H9 (cell line): ENCODE measurements at regions not wholly inside any gene's neighbourhood (a gene's known extent, or its start where the extent isn't known, plus 50 kb on each side); places are given as distances from the start of the nearest gene placed in this dataset.

Experiments
- DNase-seq: peaks from one replicate; pipeline ENCODE4 v3.0.0-alpha.2; 2017
- H2AFZ ChIP-seq: one replicate; pipeline ENCODE4 v1.6.1; 2013; ENCODE audit warnings: mild to moderate bottlenecking, low read length, control low read depth, moderate library complexity
- H2AK5ac ChIP-seq: 2 replicates; pipeline ENCODE4 v1.6.1; 2013; ENCODE audit warnings: low read length, control low read depth, mixed read lengths; ENCODE audit not compliant: insufficient read length
- H2BK120ac ChIP-seq: one replicate; pipeline ENCODE4 v1.6.1; 2013; ENCODE audit warnings: low read depth, mild to moderate bottlenecking, low read length, control low read depth, inconsistent platforms; ENCODE audit not compliant: poor library complexity, severe bottlenecking
- H2BK12ac ChIP-seq: 2 replicates; pipeline ENCODE4 v1.6.1; 2013; ENCODE audit warnings: low read length, control low read depth, mixed read lengths, low read depth; ENCODE audit not compliant: insufficient read length
- H2BK15ac ChIP-seq: 2 replicates; pipeline ENCODE4 v1.6.1; 2013; ENCODE audit warnings: low read depth, low read length, control low read depth
- H2BK20ac ChIP-seq: one replicate; pipeline ENCODE4 v1.6.1; 2013; ENCODE audit warnings: low read depth, mild to moderate bottlenecking, low read length, control low read depth, inconsistent platforms; ENCODE audit not compliant: poor library complexity, severe bottlenecking
- H2BK5ac ChIP-seq: 2 replicates; pipeline ENCODE4 v1.6.1; 2013; ENCODE audit warnings: low read length, control low read depth, mixed read lengths; ENCODE audit not compliant: insufficient read length
- H3K14ac ChIP-seq: 2 replicates; pipeline ENCODE4 v1.6.1; 2013; ENCODE audit warnings: low read length, control low read depth; ENCODE audit not compliant: insufficient read depth
- H3K18ac ChIP-seq: 2 replicates; pipeline ENCODE4 v1.6.1; 2013; ENCODE audit warnings: low read depth, mild to moderate bottlenecking, mixed read lengths, low read length, control low read depth; ENCODE audit not compliant: insufficient read length
- H3K23ac ChIP-seq: 2 replicates; pipeline ENCODE4 v1.6.1; 2013; ENCODE audit warnings: low read length, control low read depth, mixed read lengths, low read depth; ENCODE audit not compliant: insufficient read length
- H3K23me2 ChIP-seq: 2 replicates; pipeline ENCODE4 v1.6.1; 2013; ENCODE audit warnings: low read depth, mild to moderate bottlenecking, mixed read lengths, low read length, control low read depth; ENCODE audit not compliant: insufficient read length, poor library complexity, severe bottlenecking
- H3K27ac ChIP-seq: 2 replicates; pipeline ENCODE4 v1.5.1; 2013; ENCODE audit warnings: low read length, control low read depth, mixed read lengths, low read depth; ENCODE audit not compliant: insufficient read length
- H3K27me3 ChIP-seq: 2 replicates; pipeline ENCODE4 v1.6.1; 2013; ENCODE audit warnings: low read length, control low read depth, inconsistent platforms; ENCODE audit not compliant: insufficient read depth
- H3K4ac ChIP-seq: 2 replicates; pipeline ENCODE4 v1.6.1; 2013; ENCODE audit warnings: low read depth, mild to moderate bottlenecking, control low read depth, inconsistent platforms, low read length, moderate library complexity
- H3K4me1 ChIP-seq: 2 replicates; pipeline ENCODE4 v1.6.1; 2013; ENCODE audit warnings: low read length, control low read depth, inconsistent platforms; ENCODE audit not compliant: insufficient read depth
- H3K4me2 ChIP-seq: 2 replicates; pipeline ENCODE4 v1.6.1; 2013; ENCODE audit warnings: low read length, control low read depth, mixed read lengths; ENCODE audit not compliant: insufficient read length, insufficient read depth
- H3K56ac ChIP-seq: 2 replicates; pipeline ENCODE4 v1.6.1; 2013; ENCODE audit warnings: low read depth, mild to moderate bottlenecking, mixed read lengths, low read length, control low read depth; ENCODE audit not compliant: insufficient read length
- H3K79me1 ChIP-seq: 2 replicates; pipeline ENCODE4 v1.6.1; 2013; ENCODE audit warnings: low read depth, mild to moderate bottlenecking, moderate library complexity, low read length, control low read depth, inconsistent platforms; ENCODE audit not compliant: insufficient read depth, poor library complexity, severe bottlenecking
- H3K79me2 ChIP-seq: 2 replicates; pipeline ENCODE4 v1.6.1; 2013; ENCODE audit warnings: low read length, control low read depth, inconsistent platforms; ENCODE audit not compliant: insufficient read depth
- H3K9ac ChIP-seq: 2 replicates; pipeline ENCODE4 v1.6.1; 2013; ENCODE audit warnings: low read length, control low read depth, mixed read lengths; ENCODE audit not compliant: insufficient read length; ENCODE audit errors: extremely low read depth
- H3K9me3 ChIP-seq: one replicate; pipeline ENCODE4 v1.6.1; 2013; ENCODE audit warnings: low read depth, low read length, inconsistent platforms; ENCODE audit not compliant: control insufficient read depth
- H3T11ph ChIP-seq: one replicate; pipeline ENCODE4 v1.6.1; 2013; ENCODE audit warnings: mild to moderate bottlenecking, low read length, control low read depth, inconsistent platforms
- H4K20me1 ChIP-seq: one replicate; pipeline ENCODE4 v1.6.1; 2013; ENCODE audit not compliant: control insufficient read depth, insufficient read length, insufficient read depth
- H4K5ac ChIP-seq: 2 replicates; pipeline ENCODE4 v1.6.1; 2013; ENCODE audit warnings: low read depth, mild to moderate bottlenecking, mixed read lengths, low read length, control low read depth; ENCODE audit not compliant: insufficient read length
- H4K8ac ChIP-seq: replicated peaks from 2 replicates; pipeline ENCODE4 v1.6.1; 2013; ENCODE audit warnings: low read length, control low read depth, mixed read lengths, low read depth; ENCODE audit not compliant: insufficient read length
- H4K91ac ChIP-seq: 2 replicates; pipeline ENCODE4 v1.6.1; 2013; ENCODE audit warnings: low read depth, mild to moderate bottlenecking, moderate library complexity, mixed read lengths, low read length, control low read depth; ENCODE audit not compliant: insufficient read length
- H3K27ac Mint-ChIP-seq, 3 experiments: 2 replicates in 2 of 3; 3 replicates in 1 of 3; pipeline ENCODE4 v1.8.0; 2020 to 2021; ENCODE audit warnings: mixed read lengths in 3 of 3, mild to moderate bottlenecking in 1 of 3, moderate library complexity in 1 of 3
- H3K27me3 Mint-ChIP-seq: 2 replicates; pipeline ENCODE4 v1.8.0; 2021; ENCODE audit warnings: low read depth, mild to moderate bottlenecking, moderate library complexity, mixed read lengths
- H3K36me3 Mint-ChIP-seq, 3 experiments: 2 replicates in 2 of 3; 3 replicates in 1 of 3; pipeline ENCODE4 v1.8.0; 2020 to 2021; ENCODE audit warnings: low read depth in 3 of 3, mixed read lengths in 3 of 3; ENCODE audit not compliant: insufficient read depth in 1 of 3
- H3K4me1 Mint-ChIP-seq, 2 experiments: 2 replicates each; pipeline ENCODE4 v1.8.0; 2020; ENCODE audit warnings: mixed read lengths in 2 of 2
- H3K4me3 Mint-ChIP-seq, 2 experiments: 2 replicates in 1 of 2; 3 replicates in 1 of 2; pipeline ENCODE4 v1.8.0; 2020 to 2021; ENCODE audit warnings: mild to moderate bottlenecking in 2 of 2, mixed read lengths in 2 of 2, moderate library complexity in 1 of 2
- H3K9me3 Mint-ChIP-seq, 2 experiments: 2 replicates in 1 of 2; 3 replicates in 1 of 2; pipeline ENCODE4 v1.8.0; 2020; ENCODE audit warnings: mild to moderate bottlenecking in 2 of 2, mixed read lengths in 2 of 2, moderate library complexity in 1 of 2
- CTCF ChIP-seq: fragments of 200-600 bp; sonication (generic); conservative IDR thresholded peaks from 3 replicates; pipeline ENCODE4 v1.8.0; 2021; ENCODE audit warnings: antibody characterized with exemption, mild to moderate bottlenecking
- WGBS: extraction: QIAGEN DNeasy Blood & Tissue Kit; methylation state at CpG from one replicate; pipeline ENCODE4 v1.1.7; 2013; ENCODE audit warnings: missing lambda C conversion rate, low lambda C conversion rate, mixed read lengths; ENCODE audit not compliant: insufficient read length; ENCODE audit errors: extremely low coverage; 5-methylcytosine and 5-hydroxymethylcytosine counted together

- DNase-seq = no peak
- H3K4me2 ChIP-seq = no peak overlapping the region
Measured at GRCh38 chr2:182554950-182555349, 128.1 kb upstream of the PDE1A start.

More at GRCh38 chr2:182554950-182555349, 128.1 kb upstream of the PDE1A start:
- Histone ChIP-seq H2AK5ac (no peak overlapping the region), H3T11ph (no peak overlapping the region), H3K79me2 (no peaks in the 10 kb centered on the region), H3K27ac (no peak overlapping the region), H3K56ac (no peak overlapping the region), H3K18ac (no peak overlapping the region), H3K23me2 (no peaks in the 10 kb centered on the region), H4K91ac (no peak overlapping the region), H4K20me1 (no peaks in the 10 kb centered on the region), H2BK15ac (no peak overlapping the region), H2AFZ (no peak overlapping the region), H2BK5ac (no peak overlapping the region), H3K14ac (no peak overlapping the region), H2BK12ac (no peak overlapping the region), H3K4me1 (no peaks in the 10 kb centered on the region), H3K27me3 (no peaks in the 10 kb centered on the region), H3K79me1 (no peaks in the 10 kb centered on the region), H3K9ac (no peak overlapping the region), H3K9me3 (no peaks in the 10 kb centered on the region), H4K5ac (no peak overlapping the region), H2BK20ac (no peak overlapping the region), H2BK120ac (no peak overlapping the region), H3K4ac (no peak overlapping the region), H3K23ac (no peak overlapping the region), H4K8ac (no peak overlapping the region)
- Mint-ChIP-seq H3K27ac (no peak overlapping the region), H3K9me3 (no peaks in the 10 kb centered on the region; a peak in 2 of 5 replicates), H3K4me3 (no peak overlapping the region), H3K4me1 (peaks cover 2 to 10% of the 10 kb centered on the region in 2 experiments; a peak in 3 of 4 replicates), H3K36me3 (no peaks in the 10 kb centered on the region; a peak in 1 of 7 replicates), H3K27me3 (no peaks in the 10 kb centered on the region)
- WGBS = no CpG with 5 or more reads among the region's 4 CpGs
- TF ChIP-seq CTCF = no peak
